ENCODE measurements at regions not wholly inside any gene's neighbourhood (a gene's known extent, or its start where the extent isn't known, plus 50 kb on each side); places are given as distances from the start of the nearest gene placed in this dataset.

GRCh38 chr7:69232445-69233376 is 365.6 kb upstream of the AUTS2 start:
- no peak for TF ChIP-seq CTCF (IDR thresholded peaks at IDR 0.05; ENCODE audit: borderline replicate concordance)
- no peaks in the 10 kb centered on the region for H3K36me3 ChIP-seq
- DNase-seq = no peak
- H3K27me3 ChIP-seq (ENCODE audit: low read depth) = peaks cover 42% of the 10 kb centered on the region
- H3K27ac ChIP-seq (replicated peaks) = no peak overlapping the region
- no peaks in the 10 kb centered on the region for H3K4me1 ChIP-seq
- intact Hi-C loops (cut with micrococcal nuclease) = no loop called here
- H3K4me3 ChIP-seq = no peak overlapping the region
- H3K9me3 ChIP-seq (replicated peaks) = no peaks in the 10 kb centered on the region

- peaks cover 35% of the 10 kb centered on the region for H3K27me3 ChIP-seq (ENCODE audit: low read depth)
- no peaks in the 10 kb centered on the region for H3K9me3 ChIP-seq (replicated peaks)
- H3K4me3 ChIP-seq = no peak overlapping the region
- H3K27ac ChIP-seq (replicated peaks) = no peak overlapping the region
- H3K36me3 ChIP-seq = no peaks in the 10 kb centered on the region
- TF ChIP-seq CTCF (IDR thresholded peaks at IDR 0.05; ENCODE audit: borderline replicate concordance) = no peak
- intact Hi-C loops (cut with micrococcal nuclease) = no loop called here
- H3K4me1 ChIP-seq = no peaks in the 10 kb centered on the region
- no peak for DNase-seq
Observed at GRCh38 chr7:69237541-69237940, 360.7 kb upstream of the AUTS2 start.

DNA sequence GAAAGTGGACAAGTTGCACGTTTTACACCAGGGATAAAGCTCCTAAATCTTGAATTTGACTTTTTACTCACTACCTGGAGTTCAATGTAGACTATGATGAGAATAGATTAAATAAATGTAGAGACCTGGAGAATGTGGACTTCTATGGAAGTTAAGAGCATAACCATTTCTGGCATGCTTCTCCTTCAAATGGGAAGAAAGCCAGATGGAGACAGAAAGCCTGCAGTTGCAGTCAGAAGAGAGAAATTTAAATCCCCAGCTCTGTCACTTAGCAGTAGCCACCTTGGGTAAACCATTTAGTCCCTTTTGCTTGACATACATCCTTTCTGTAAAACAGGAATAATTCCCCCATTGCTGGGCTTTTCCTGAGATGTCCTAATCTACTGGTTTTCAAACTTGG is 355.3 kb upstream of the AUTS2 start:
- Histone ChIP-seq H3K27me3 (ENCODE audit: low read depth) (peaks cover 1% of the 10 kb centered on the region), H3K36me3 (no peaks in the 10 kb centered on the region), H3K9me3 (replicated peaks) (no peaks in the 10 kb centered on the region), H3K4me3 (no peak overlapping the region), H3K4me1 (no peaks in the 10 kb centered on the region), H3K27ac (replicated peaks) (no peak overlapping the region)
- no peak for TF ChIP-seq CTCF (IDR thresholded peaks at IDR 0.05; ENCODE audit: borderline replicate concordance)
- intact Hi-C loops (cut with micrococcal nuclease) = no loop called here
- no peak for DNase-seq

DNA sequence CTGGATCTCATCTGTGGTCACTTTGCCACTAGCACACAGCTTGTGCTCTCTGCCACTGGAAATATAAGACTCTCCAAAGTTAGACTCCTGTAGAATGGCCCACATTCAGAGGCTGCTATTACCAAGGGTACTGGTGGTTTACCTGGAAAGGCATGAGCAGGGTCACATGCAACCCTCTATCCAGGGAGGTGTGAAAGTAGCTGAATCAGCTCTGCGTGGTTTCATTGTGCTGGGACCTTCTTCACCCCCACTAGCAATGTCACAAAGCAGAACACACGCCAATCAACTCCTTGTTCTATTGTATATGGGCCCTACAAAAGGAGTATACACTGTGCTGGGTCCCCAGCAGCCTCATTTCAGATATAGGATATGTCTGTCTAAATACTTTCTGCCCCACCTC is 353.6 kb upstream of the AUTS2 start:
- H3K4me1 ChIP-seq = no peaks in the 10 kb centered on the region
- no peak for TF ChIP-seq CTCF (IDR thresholded peaks at IDR 0.05; ENCODE audit: borderline replicate concordance)
- no peak for DNase-seq
- H3K27ac ChIP-seq (replicated peaks) = no peak overlapping the region
- H3K36me3 ChIP-seq = no peaks in the 10 kb centered on the region
- intact Hi-C loops (cut with micrococcal nuclease) = no loop called here
- no peak overlapping the region for H3K4me3 ChIP-seq
- no peaks in the 10 kb centered on the region for H3K9me3 ChIP-seq (replicated peaks)
- no peaks in the 10 kb centered on the region for H3K27me3 ChIP-seq (ENCODE audit: low read depth)

- Histone ChIP-seq H3K36me3 (no peaks in the 10 kb centered on the region), H3K27me3 (ENCODE audit: low read depth) (no peaks in the 10 kb centered on the region), H3K27ac (replicated peaks) (no peak overlapping the region), H3K4me1 (no peaks in the 10 kb centered on the region), H3K4me3 (no peak overlapping the region), H3K9me3 (replicated peaks) (no peaks in the 10 kb centered on the region)
- intact Hi-C loops (cut with micrococcal nuclease) = no loop called here
- TF ChIP-seq CTCF (IDR thresholded peaks at IDR 0.05; ENCODE audit: borderline replicate concordance) = no peak
- DNase-seq = no peak
Observed at GRCh38 chr7:69245646-69246045, 352.6 kb upstream of the AUTS2 start.
